Tibial nerve (tissue), 4 donors: ENCODE measurements at regions not wholly inside any gene's neighbourhood (a gene's known extent, or its start where the extent isn't known, plus 50 kb on each side); places are given as distances from the start of the nearest gene placed in this dataset.

Source experiments
- EP300 ChIP-seq, 2 donors: sonication (generic); formaldehyde crosslinking; IDR thresholded peaks; one replicate each; pipeline ENCODE4 v1.6.1; 2017; ENCODE audit warnings: antibody characterized with exemption in 2 of 2, mild to moderate bottlenecking in 1 of 2
- POLR2A ChIP-seq, 2 donors: fragments of 450-650 bp; IDR thresholded peaks; one replicate each; pipeline ENCODE4 v1.6.1; 2017; ENCODE audit warnings: antibody characterized with exemption in 2 of 2, mild to moderate bottlenecking in 2 of 2, moderate library complexity in 2 of 2
- TF ChIP-seq, protein P1 (sequence below), 5 experiments: fragments of 200-600 bp in 3 of 5; fragments of 450-650 bp in 2 of 5; sonication (generic) in 3 of 5; IDR thresholded peaks; one replicate each; pipeline ENCODE4 v1.5.1; 2016 to 2019; ENCODE audit warnings: antibody characterized with exemption in 5 of 5, mild to moderate bottlenecking in 3 of 5, moderate library complexity in 2 of 5

DNA sequence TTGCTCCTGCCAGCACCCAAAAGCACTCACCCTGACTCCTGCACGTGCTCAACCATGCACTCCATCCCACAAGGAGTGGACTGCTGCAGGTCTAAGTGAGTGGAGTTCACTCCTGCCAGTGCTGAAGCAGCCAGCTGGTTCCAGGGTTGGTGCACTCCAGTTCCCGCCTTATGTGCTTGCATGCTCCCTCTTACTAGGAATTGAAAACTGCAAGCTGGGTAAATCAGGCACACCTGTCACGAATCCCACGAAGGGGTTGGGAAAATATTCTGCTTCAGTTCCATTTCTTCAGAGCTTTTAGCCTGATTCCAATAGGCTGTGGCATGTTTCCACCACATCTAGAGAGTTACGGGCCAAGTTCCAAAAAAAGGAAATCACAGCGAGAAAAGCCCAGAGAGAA lies 1365.5 kb upstream of the CHAC2 start:
- TF ChIP-seq, protein P1, sequence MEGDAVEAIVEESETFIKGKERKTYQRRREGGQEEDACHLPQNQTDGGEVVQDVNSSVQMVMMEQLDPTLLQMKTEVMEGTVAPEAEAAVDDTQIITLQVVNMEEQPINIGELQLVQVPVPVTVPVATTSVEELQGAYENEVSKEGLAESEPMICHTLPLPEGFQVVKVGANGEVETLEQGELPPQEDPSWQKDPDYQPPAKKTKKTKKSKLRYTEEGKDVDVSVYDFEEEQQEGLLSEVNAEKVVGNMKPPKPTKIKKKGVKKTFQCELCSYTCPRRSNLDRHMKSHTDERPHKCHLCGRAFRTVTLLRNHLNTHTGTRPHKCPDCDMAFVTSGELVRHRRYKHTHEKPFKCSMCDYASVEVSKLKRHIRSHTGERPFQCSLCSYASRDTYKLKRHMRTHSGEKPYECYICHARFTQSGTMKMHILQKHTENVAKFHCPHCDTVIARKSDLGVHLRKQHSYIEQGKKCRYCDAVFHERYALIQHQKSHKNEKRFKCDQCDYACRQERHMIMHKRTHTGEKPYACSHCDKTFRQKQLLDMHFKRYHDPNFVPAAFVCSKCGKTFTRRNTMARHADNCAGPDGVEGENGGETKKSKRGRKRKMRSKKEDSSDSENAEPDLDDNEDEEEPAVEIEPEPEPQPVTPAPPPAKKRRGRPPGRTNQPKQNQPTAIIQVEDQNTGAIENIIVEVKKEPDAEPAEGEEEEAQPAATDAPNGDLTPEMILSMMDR (IDR thresholded peaks at IDR 0.05) = no peak
- TF ChIP-seq POLR2A (IDR thresholded peaks at IDR 0.05) (no peak), EP300 (IDR thresholded peaks at IDR 0.05) (no peak)
